Spinal cord (tissue), 9 donors: ENCODE measurements at regions not wholly inside any gene's neighbourhood (a gene's known extent, or its start where the extent isn't known, plus 50 kb on each side); places are given as distances from the start of the nearest gene placed in this dataset.

Experiments used
- DNase-seq, 6 donors: peaks; one replicate each; pipeline versions ENCODE4 v3.0.0 to v3.0.0-alpha.2; 2013 to 2015; ENCODE audit warnings: low spot score in 6 of 6, low read depth in 4 of 6
- H3K27ac ChIP-seq: one replicate; pipeline ENCODE4 v1.5.1; 2013; ENCODE audit warnings: low read depth, low read length, control low read depth
- H3K27me3 ChIP-seq: one replicate; pipeline ENCODE4 v1.6.1; 2013; ENCODE audit warnings: low read length; ENCODE audit not compliant: control insufficient read depth, insufficient read depth
- H3K36me3 ChIP-seq: one replicate; pipeline ENCODE4 v1.6.1; 2013; ENCODE audit warnings: low read length; ENCODE audit not compliant: control insufficient read depth, insufficient read depth
- H3K4me1 ChIP-seq: one replicate; pipeline ENCODE4 v1.6.1; 2013; ENCODE audit warnings: low read length; ENCODE audit not compliant: control insufficient read depth, insufficient read depth
- H3K4me3 ChIP-seq: one replicate; pipeline ENCODE4 v1.5.1; 2013; ENCODE audit warnings: low read depth, low read length, control low read depth
- H3K9me3 ChIP-seq: one replicate; pipeline ENCODE4 v1.6.1; 2013; ENCODE audit warnings: low read length; ENCODE audit not compliant: control insufficient read depth, insufficient read depth
- WGBS: methylation state at CpG from one replicate; pipeline ENCODE4 v1.1.5; 2013; ENCODE audit warnings: missing lambda C conversion rate; ENCODE audit not compliant: insufficient coverage; 5-methylcytosine and 5-hydroxymethylcytosine counted together
- donor health status: healthy.

GRCh38 chr10:69736886-69737641 lies 64.6 kb upstream of the COL13A1 start:
- Histone ChIP-seq H3K4me1 (peaks cover 11% of the 10 kb centered on the region), H3K27ac (peak overlapping the region; percentile 25)
- DNase-seq = no peak

GRCh38 chr10:69738071-69738470 lies 63.6 kb upstream of the COL13A1 start:
- H3K36me3 ChIP-seq = no peaks in the 10 kb centered on the region
- H3K4me1 ChIP-seq = peaks cover 11% of the 10 kb centered on the region
- no peak overlapping the region for H3K27ac ChIP-seq
- no peak overlapping the region for H3K4me3 ChIP-seq
- no peaks in the 10 kb centered on the region for H3K27me3 ChIP-seq
- no peak for DNase-seq
- WGBS = 85% methylated on average over 5 of the region's 5 CpGs
- H3K9me3 ChIP-seq = no peaks in the 10 kb centered on the region

More at GRCh38 chr10:69736886-69737641, 64.6 kb upstream of the COL13A1 start:
- Histone ChIP-seq H3K9me3 (no peaks in the 10 kb centered on the region), H3K27me3 (no peaks in the 10 kb centered on the region), H3K4me3 (no peak overlapping the region), H3K36me3 (no peaks in the 10 kb centered on the region)
- 78% methylated on average over 10 of the region's 12 CpGs for whole genome bisulfite sequencing

GRCh38 chr10:69738858-69739435 lies 62.8 kb upstream of the COL13A1 start:
- DNase-seq = no peak
- WGBS = 87% methylated on average over 4 of the region's 6 CpGs
- Histone ChIP-seq H3K4me3 (no peak overlapping the region), H3K36me3 (no peaks in the 10 kb centered on the region), H3K4me1 (peaks cover 11% of the 10 kb centered on the region), H3K9me3 (no peaks in the 10 kb centered on the region), H3K27me3 (no peaks in the 10 kb centered on the region), H3K27ac (no peak overlapping the region)

- Histone ChIP-seq H3K4me1 (peaks cover 11% of the 10 kb centered on the region), H3K27ac (no peak overlapping the region), H3K27me3 (no peaks in the 10 kb centered on the region), H3K9me3 (no peaks in the 10 kb centered on the region), H3K36me3 (no peaks in the 10 kb centered on the region), H3K4me3 (no peak overlapping the region)
- DNase-seq = no peak
- WGBS = 52% methylated on average over 3 of the region's 7 CpGs
Observed at GRCh38 chr10:69739634-69740033, 62.1 kb upstream of the COL13A1 start.

GRCh38 chr10:69740126-69740525 lies 61.6 kb upstream of the COL13A1 start:
- no peak overlapping the region for H3K4me3 ChIP-seq
- no peaks in the 10 kb centered on the region for H3K27me3 ChIP-seq
- H3K36me3 ChIP-seq = no peaks in the 10 kb centered on the region
- WGBS = 94% methylated on average over 2 of the region's 3 CpGs
- no peak overlapping the region for H3K27ac ChIP-seq
- DNase-seq = no peak
- peaks cover 11% of the 10 kb centered on the region for H3K4me1 ChIP-seq
- no peaks in the 10 kb centered on the region for H3K9me3 ChIP-seq

- no peak overlapping the region for H3K27ac ChIP-seq
- H3K9me3 ChIP-seq = no peaks in the 10 kb centered on the region
- no peaks in the 10 kb centered on the region for H3K36me3 ChIP-seq
- DNase-seq = no peak
- WGBS = no CpG with 5 or more reads among the region's 1 CpG
- H3K4me1 ChIP-seq = peaks cover 11% of the 10 kb centered on the region
- H3K27me3 ChIP-seq = no peaks in the 10 kb centered on the region
- no peak overlapping the region for H3K4me3 ChIP-seq
Observed at GRCh38 chr10:69741252-69741651, 60.5 kb upstream of the COL13A1 start.

- H3K4me3 ChIP-seq = no peak overlapping the region
- 100% methylated on average over 3 of the region's 5 CpGs for WGBS
- no peaks in the 10 kb centered on the region for H3K9me3 ChIP-seq
- no peak for DNase-seq
- no peaks in the 10 kb centered on the region for H3K36me3 ChIP-seq
- H3K4me1 ChIP-seq = peaks cover 7% of the 10 kb centered on the region
- H3K27me3 ChIP-seq = no peaks in the 10 kb centered on the region
- no peak overlapping the region for H3K27ac ChIP-seq
Observed at GRCh38 chr10:69741671-69742355, 59.9 kb upstream of the COL13A1 start.

- H3K9me3 ChIP-seq = no peaks in the 10 kb centered on the region
- no peak overlapping the region for H3K27ac ChIP-seq
- H3K36me3 ChIP-seq = no peaks in the 10 kb centered on the region
- H3K4me1 ChIP-seq = peaks cover 3% of the 10 kb centered on the region
- WGBS = 100% methylated on average over 1 of the region's 1 CpG
- no peak for DNase-seq
- H3K4me3 ChIP-seq = no peak overlapping the region
- H3K27me3 ChIP-seq = no peaks in the 10 kb centered on the region
Observed at GRCh38 chr10:69742356-69742695, 59.4 kb upstream of the COL13A1 start.

- H3K9me3 ChIP-seq = no peaks in the 10 kb centered on the region
- H3K4me3 ChIP-seq = no peak overlapping the region
- no peak overlapping the region for H3K27ac ChIP-seq
- peaks cover 7% of the 10 kb centered on the region for H3K4me1 ChIP-seq
- H3K27me3 ChIP-seq = no peaks in the 10 kb centered on the region
- peak in 1 of 6 donors; percentile 35 for DNase-seq
- H3K36me3 ChIP-seq = no peaks in the 10 kb centered on the region
- 42% methylated on average over 4 of the region's 6 CpGs for WGBS
Observed at GRCh38 chr10:69742928-69743602, 58.6 kb upstream of the COL13A1 start.
